ENCODE measurements at regions not wholly inside any gene's neighbourhood (a gene's known extent, or its start where the extent isn't known, plus 50 kb on each side); places are given as distances from the start of the nearest gene placed in this dataset.

GRCh38 chr2:2708575-2709430 is 377.7 kb upstream of the MYT1L start:
- DNase-seq (no peak), ATAC-seq (no peak)
- Histone ChIP-seq H3K4me3 (no peak overlapping the region), H3K9me3 (no peaks in the 10 kb centered on the region), H3K4me1 (ENCODE audit: low read depth) (no peaks in the 10 kb centered on the region), H3K36me3 (ENCODE audit: low read depth) (no peaks in the 10 kb centered on the region)
- intact Hi-C loops (cut with DNase I, micrococcal nuclease) = no loop called here
- no peak for TF ChIP-seq CTCF (IDR thresholded peaks at IDR 0.05)

DNA sequence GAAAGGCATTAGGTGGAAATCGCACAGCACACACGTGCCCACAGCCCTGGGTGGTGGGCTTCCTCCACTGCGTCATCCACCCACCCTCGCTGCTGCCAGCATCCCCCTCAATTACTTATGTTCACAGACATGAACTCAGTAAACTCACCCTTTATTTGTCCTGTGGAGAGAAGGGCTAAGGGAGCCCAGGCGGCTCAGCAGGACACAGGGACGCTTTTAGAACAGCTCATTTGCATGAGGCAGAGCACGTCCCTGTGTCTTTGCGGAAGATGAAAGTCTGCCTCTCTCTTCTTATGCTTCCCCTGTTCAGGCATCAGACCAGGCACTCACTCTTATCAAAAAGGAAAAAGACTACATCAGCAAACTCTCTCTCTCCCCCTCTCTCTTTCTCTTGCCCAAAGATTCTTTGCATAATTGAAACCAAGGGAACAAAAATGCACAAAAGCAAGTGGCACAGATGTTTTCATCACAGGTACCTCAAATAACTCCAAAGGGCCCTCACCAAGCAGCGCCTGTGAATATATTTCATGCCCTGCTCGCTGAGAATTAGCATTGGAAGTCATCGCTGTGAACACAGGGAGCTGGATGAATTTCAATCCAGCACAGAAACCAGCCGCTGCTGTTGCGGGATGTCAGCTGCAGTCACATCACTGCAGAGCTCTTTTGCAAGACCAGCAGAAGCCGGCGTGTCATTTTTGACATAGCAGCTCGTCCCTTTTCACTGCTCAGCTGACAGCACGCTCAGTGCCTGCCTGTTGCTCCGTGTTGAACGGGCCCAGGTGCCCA is 376.3 kb upstream of the MYT1L start:
- DNase-seq = no peak
- Histone ChIP-seq H3K4me3 (no peak overlapping the region), H3K4me1 (ENCODE audit: low read depth) (no peaks in the 10 kb centered on the region), H3K9me3 (no peaks in the 10 kb centered on the region), H3K36me3 (ENCODE audit: low read depth) (no peaks in the 10 kb centered on the region)
- no peak for TF ChIP-seq CTCF (IDR thresholded peaks at IDR 0.05)
- ATAC-seq = no peak
- intact Hi-C loops (cut with DNase I, micrococcal nuclease) = no loop called here

GRCh38 chr2:2706306-2706705 is 375.2 kb upstream of the MYT1L start:
- intact Hi-C loops (cut with DNase I, micrococcal nuclease) = no loop called here
- no peaks in the 10 kb centered on the region for H3K4me1 ChIP-seq (ENCODE audit: low read depth)
- no peaks in the 10 kb centered on the region for H3K9me3 ChIP-seq
- ATAC-seq (no peak), DNase-seq (no peak)
- H3K36me3 ChIP-seq (ENCODE audit: low read depth) = no peaks in the 10 kb centered on the region
- no peak overlapping the region for H3K4me3 ChIP-seq
- TF ChIP-seq CTCF (IDR thresholded peaks at IDR 0.05) = no peak

- DNase-seq (no peak), ATAC-seq (no peak)
- no peaks in the 10 kb centered on the region for H3K9me3 ChIP-seq
- H3K4me3 ChIP-seq = no peak overlapping the region
- intact Hi-C loops (cut with DNase I, micrococcal nuclease) = no loop called here
- no peaks in the 10 kb centered on the region for H3K36me3 ChIP-seq (ENCODE audit: low read depth)
- no peak for TF ChIP-seq CTCF (IDR thresholded peaks at IDR 0.05)
- H3K4me1 ChIP-seq (ENCODE audit: low read depth) = no peaks in the 10 kb centered on the region
Observed at GRCh38 chr2:2705871-2706270, 374.8 kb upstream of the MYT1L start.

GRCh38 chr2:2704428-2705090 is 373.5 kb upstream of the MYT1L start:
- Histone ChIP-seq H3K36me3 (ENCODE audit: low read depth) (no peaks in the 10 kb centered on the region), H3K4me3 (no peak overlapping the region), H3K4me1 (ENCODE audit: low read depth) (no peaks in the 10 kb centered on the region), H3K9me3 (no peaks in the 10 kb centered on the region)
- intact Hi-C loops (cut with DNase I, micrococcal nuclease) = no loop called here
- ATAC-seq (no peak), DNase-seq (no peak)
- no peak for TF ChIP-seq CTCF (IDR thresholded peaks at IDR 0.05)

Measured in mucosa of descending colon (tissue), 3 donors.